H9 (cell line): ENCODE measurements at regions not wholly inside any gene's neighbourhood (a gene's known extent, or its start where the extent isn't known, plus 50 kb on each side); places are given as distances from the start of the nearest gene placed in this dataset.

Source experiments
- DNase-seq: peaks from one replicate; pipeline ENCODE4 v3.0.0-alpha.2; 2017
- H2AFZ ChIP-seq: one replicate; pipeline ENCODE4 v1.6.1; 2013; ENCODE audit warnings: mild to moderate bottlenecking, low read length, control low read depth, moderate library complexity
- H2AK5ac ChIP-seq: 2 replicates; pipeline ENCODE4 v1.6.1; 2013; ENCODE audit warnings: low read length, control low read depth, mixed read lengths; ENCODE audit not compliant: insufficient read length
- H2BK120ac ChIP-seq: one replicate; pipeline ENCODE4 v1.6.1; 2013; ENCODE audit warnings: low read depth, mild to moderate bottlenecking, low read length, control low read depth, inconsistent platforms; ENCODE audit not compliant: poor library complexity, severe bottlenecking
- H2BK12ac ChIP-seq: 2 replicates; pipeline ENCODE4 v1.6.1; 2013; ENCODE audit warnings: low read length, control low read depth, mixed read lengths, low read depth; ENCODE audit not compliant: insufficient read length
- H2BK15ac ChIP-seq: 2 replicates; pipeline ENCODE4 v1.6.1; 2013; ENCODE audit warnings: low read depth, low read length, control low read depth
- H2BK20ac ChIP-seq: one replicate; pipeline ENCODE4 v1.6.1; 2013; ENCODE audit warnings: low read depth, mild to moderate bottlenecking, low read length, control low read depth, inconsistent platforms; ENCODE audit not compliant: poor library complexity, severe bottlenecking
- H2BK5ac ChIP-seq: 2 replicates; pipeline ENCODE4 v1.6.1; 2013; ENCODE audit warnings: low read length, control low read depth, mixed read lengths; ENCODE audit not compliant: insufficient read length
- H3K14ac ChIP-seq: 2 replicates; pipeline ENCODE4 v1.6.1; 2013; ENCODE audit warnings: low read length, control low read depth; ENCODE audit not compliant: insufficient read depth
- H3K18ac ChIP-seq: 2 replicates; pipeline ENCODE4 v1.6.1; 2013; ENCODE audit warnings: low read depth, mild to moderate bottlenecking, mixed read lengths, low read length, control low read depth; ENCODE audit not compliant: insufficient read length
- H3K23ac ChIP-seq: 2 replicates; pipeline ENCODE4 v1.6.1; 2013; ENCODE audit warnings: low read length, control low read depth, mixed read lengths, low read depth; ENCODE audit not compliant: insufficient read length
- H3K23me2 ChIP-seq: 2 replicates; pipeline ENCODE4 v1.6.1; 2013; ENCODE audit warnings: low read depth, mild to moderate bottlenecking, mixed read lengths, low read length, control low read depth; ENCODE audit not compliant: insufficient read length, poor library complexity, severe bottlenecking
- H3K27ac ChIP-seq: 2 replicates; pipeline ENCODE4 v1.5.1; 2013; ENCODE audit warnings: low read length, control low read depth, mixed read lengths, low read depth; ENCODE audit not compliant: insufficient read length
- H3K27me3 ChIP-seq: 2 replicates; pipeline ENCODE4 v1.6.1; 2013; ENCODE audit warnings: low read length, control low read depth, inconsistent platforms; ENCODE audit not compliant: insufficient read depth
- H3K4ac ChIP-seq: 2 replicates; pipeline ENCODE4 v1.6.1; 2013; ENCODE audit warnings: low read depth, mild to moderate bottlenecking, control low read depth, inconsistent platforms, low read length, moderate library complexity
- H3K4me1 ChIP-seq: 2 replicates; pipeline ENCODE4 v1.6.1; 2013; ENCODE audit warnings: low read length, control low read depth, inconsistent platforms; ENCODE audit not compliant: insufficient read depth
- H3K4me2 ChIP-seq: 2 replicates; pipeline ENCODE4 v1.6.1; 2013; ENCODE audit warnings: low read length, control low read depth, mixed read lengths; ENCODE audit not compliant: insufficient read length, insufficient read depth
- H3K56ac ChIP-seq: 2 replicates; pipeline ENCODE4 v1.6.1; 2013; ENCODE audit warnings: low read depth, mild to moderate bottlenecking, mixed read lengths, low read length, control low read depth; ENCODE audit not compliant: insufficient read length
- H3K79me1 ChIP-seq: 2 replicates; pipeline ENCODE4 v1.6.1; 2013; ENCODE audit warnings: low read depth, mild to moderate bottlenecking, moderate library complexity, low read length, control low read depth, inconsistent platforms; ENCODE audit not compliant: insufficient read depth, poor library complexity, severe bottlenecking
- H3K79me2 ChIP-seq: 2 replicates; pipeline ENCODE4 v1.6.1; 2013; ENCODE audit warnings: low read length, control low read depth, inconsistent platforms; ENCODE audit not compliant: insufficient read depth
- H3K9ac ChIP-seq: 2 replicates; pipeline ENCODE4 v1.6.1; 2013; ENCODE audit warnings: low read length, control low read depth, mixed read lengths; ENCODE audit not compliant: insufficient read length; ENCODE audit errors: extremely low read depth
- H3K9me3 ChIP-seq: one replicate; pipeline ENCODE4 v1.6.1; 2013; ENCODE audit warnings: low read depth, low read length, inconsistent platforms; ENCODE audit not compliant: control insufficient read depth
- H3T11ph ChIP-seq: one replicate; pipeline ENCODE4 v1.6.1; 2013; ENCODE audit warnings: mild to moderate bottlenecking, low read length, control low read depth, inconsistent platforms
- H4K20me1 ChIP-seq: one replicate; pipeline ENCODE4 v1.6.1; 2013; ENCODE audit not compliant: control insufficient read depth, insufficient read length, insufficient read depth
- H4K5ac ChIP-seq: 2 replicates; pipeline ENCODE4 v1.6.1; 2013; ENCODE audit warnings: low read depth, mild to moderate bottlenecking, mixed read lengths, low read length, control low read depth; ENCODE audit not compliant: insufficient read length
- H4K8ac ChIP-seq: replicated peaks from 2 replicates; pipeline ENCODE4 v1.6.1; 2013; ENCODE audit warnings: low read length, control low read depth, mixed read lengths, low read depth; ENCODE audit not compliant: insufficient read length
- H4K91ac ChIP-seq: 2 replicates; pipeline ENCODE4 v1.6.1; 2013; ENCODE audit warnings: low read depth, mild to moderate bottlenecking, moderate library complexity, mixed read lengths, low read length, control low read depth; ENCODE audit not compliant: insufficient read length
- H3K27ac Mint-ChIP-seq, 3 experiments: 2 replicates in 2 of 3; 3 replicates in 1 of 3; pipeline ENCODE4 v1.8.0; 2020 to 2021; ENCODE audit warnings: mixed read lengths in 3 of 3, mild to moderate bottlenecking in 1 of 3, moderate library complexity in 1 of 3
- H3K27me3 Mint-ChIP-seq: 2 replicates; pipeline ENCODE4 v1.8.0; 2021; ENCODE audit warnings: low read depth, mild to moderate bottlenecking, moderate library complexity, mixed read lengths
- H3K36me3 Mint-ChIP-seq, 3 experiments: 2 replicates in 2 of 3; 3 replicates in 1 of 3; pipeline ENCODE4 v1.8.0; 2020 to 2021; ENCODE audit warnings: low read depth in 3 of 3, mixed read lengths in 3 of 3; ENCODE audit not compliant: insufficient read depth in 1 of 3
- H3K4me1 Mint-ChIP-seq, 2 experiments: 2 replicates each; pipeline ENCODE4 v1.8.0; 2020; ENCODE audit warnings: mixed read lengths in 2 of 2
- H3K4me3 Mint-ChIP-seq, 2 experiments: 2 replicates in 1 of 2; 3 replicates in 1 of 2; pipeline ENCODE4 v1.8.0; 2020 to 2021; ENCODE audit warnings: mild to moderate bottlenecking in 2 of 2, mixed read lengths in 2 of 2, moderate library complexity in 1 of 2
- H3K9me3 Mint-ChIP-seq, 2 experiments: 2 replicates in 1 of 2; 3 replicates in 1 of 2; pipeline ENCODE4 v1.8.0; 2020; ENCODE audit warnings: mild to moderate bottlenecking in 2 of 2, mixed read lengths in 2 of 2, moderate library complexity in 1 of 2
- WGBS: extraction: QIAGEN DNeasy Blood & Tissue Kit; methylation state at CpG from one replicate; pipeline ENCODE4 v1.1.7; 2013; ENCODE audit warnings: missing lambda C conversion rate, low lambda C conversion rate, mixed read lengths; ENCODE audit not compliant: insufficient read length; ENCODE audit errors: extremely low coverage; 5-methylcytosine and 5-hydroxymethylcytosine counted together
- TF ChIP-seq, protein P1 (sequence below): fragments of 200-600 bp; sonication (generic); conservative IDR thresholded peaks from 3 replicates; pipeline ENCODE4 v1.8.0; 2021; ENCODE audit warnings: antibody characterized with exemption, mild to moderate bottlenecking

GRCh38 chr1:98048751-98049325, 128.0 kb upstream of the DPYD start:
- H3K79me1 ChIP-seq: no peaks in the 10 kb centered on the region
- H3K27ac Mint-ChIP-seq: no peak overlapping the region
- H3K79me2 ChIP-seq: no peaks in the 10 kb centered on the region

More at GRCh38 chr1:98048751-98049325, 128.0 kb upstream of the DPYD start:
- DNase-seq: no peak
- Histone ChIP-seq H3K56ac (no peak overlapping the region), H4K20me1 (no peaks in the 10 kb centered on the region), H3K4me2 (peak overlapping the region; percentile 63), H3K4me1 (no peaks in the 10 kb centered on the region; the same call in 1 of the 2 replicates), H3K23me2 (peaks cover 42% of the 10 kb centered on the region), H2AFZ (no peak overlapping the region), H3K18ac (no peak overlapping the region), H3K23ac (no peak overlapping the region), H4K8ac (no peak overlapping the region), H3K9me3 (no peaks in the 10 kb centered on the region), H3K9ac (no peak overlapping the region), H2BK120ac (no peak overlapping the region), H3K27ac (no peak overlapping the region), H2BK15ac (no peak overlapping the region), H4K91ac (no peak overlapping the region), H3K4ac (no peak overlapping the region), H2AK5ac (no peak overlapping the region), H3K27me3 (peaks cover 48% of the 10 kb centered on the region), H3T11ph (no peak overlapping the region), H2BK20ac (no peak overlapping the region), H4K5ac (no peak overlapping the region), H2BK12ac (no peak overlapping the region), H2BK5ac (no peak overlapping the region), H3K14ac (no peak overlapping the region)
- WGBS: no CpG with 5 or more reads among the region's 16 CpGs
- Mint-ChIP-seq H3K4me1 (peaks cover 38 to 42% of the 10 kb centered on the region in 2 experiments), H3K27me3 (peaks cover 90% of the 10 kb centered on the region), H3K36me3 (no peaks in the 10 kb centered on the region; a peak in 1 of 7 replicates), H3K4me3 (peak overlapping the region; percentile 46 to 82), H3K9me3 (no peaks in the 10 kb centered on the region; a peak in 2 of 5 replicates)
- TF ChIP-seq, protein P1, sequence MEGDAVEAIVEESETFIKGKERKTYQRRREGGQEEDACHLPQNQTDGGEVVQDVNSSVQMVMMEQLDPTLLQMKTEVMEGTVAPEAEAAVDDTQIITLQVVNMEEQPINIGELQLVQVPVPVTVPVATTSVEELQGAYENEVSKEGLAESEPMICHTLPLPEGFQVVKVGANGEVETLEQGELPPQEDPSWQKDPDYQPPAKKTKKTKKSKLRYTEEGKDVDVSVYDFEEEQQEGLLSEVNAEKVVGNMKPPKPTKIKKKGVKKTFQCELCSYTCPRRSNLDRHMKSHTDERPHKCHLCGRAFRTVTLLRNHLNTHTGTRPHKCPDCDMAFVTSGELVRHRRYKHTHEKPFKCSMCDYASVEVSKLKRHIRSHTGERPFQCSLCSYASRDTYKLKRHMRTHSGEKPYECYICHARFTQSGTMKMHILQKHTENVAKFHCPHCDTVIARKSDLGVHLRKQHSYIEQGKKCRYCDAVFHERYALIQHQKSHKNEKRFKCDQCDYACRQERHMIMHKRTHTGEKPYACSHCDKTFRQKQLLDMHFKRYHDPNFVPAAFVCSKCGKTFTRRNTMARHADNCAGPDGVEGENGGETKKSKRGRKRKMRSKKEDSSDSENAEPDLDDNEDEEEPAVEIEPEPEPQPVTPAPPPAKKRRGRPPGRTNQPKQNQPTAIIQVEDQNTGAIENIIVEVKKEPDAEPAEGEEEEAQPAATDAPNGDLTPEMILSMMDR: no peak
